ENCODE measurements at regions not wholly inside any gene's neighbourhood (a gene's known extent, or its start where the extent isn't known, plus 50 kb on each side); places are given as distances from the start of the nearest gene placed in this dataset.

- no peak for TF ChIP-seq CTCF (IDR thresholded peaks at IDR 0.05)
- Histone ChIP-seq H3K4me1 (peaks cover 7% of the 10 kb centered on the region), H3K27me3 (ENCODE audit: low read depth) (peaks cover 4% of the 10 kb centered on the region), H3K4me3 (no peak overlapping the region), H3K27ac (no peak overlapping the region), H3K36me3 (no peaks in the 10 kb centered on the region), H3K9me3 (no peaks in the 10 kb centered on the region)
- intact Hi-C loops (cut with DNase I) = no loop called here
- DNase-seq (no peak), ATAC-seq (peak in 1 of 2 donors; percentile 47)
These were observed 50.2 kb upstream of the CCND2 start for GRCh38 chr12:4223273-4223845.

DNA sequence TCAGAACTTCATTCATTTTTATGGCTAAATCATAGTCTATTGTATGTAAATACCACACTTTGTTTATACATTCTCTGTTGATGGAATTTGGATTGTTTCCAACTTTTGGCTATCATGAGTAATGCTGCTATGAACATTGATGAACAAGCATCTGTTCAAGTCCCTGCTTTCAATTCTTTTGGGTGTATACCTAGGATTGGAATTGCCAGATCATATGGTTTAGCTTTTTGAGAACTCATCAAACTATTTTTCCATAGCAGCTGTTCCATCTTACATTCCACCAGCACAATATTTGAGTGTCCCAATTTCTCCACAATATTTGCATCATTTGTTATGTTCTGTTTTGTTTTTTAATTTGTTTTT, 52.3 kb upstream of the CCND2 start:
- ATAC-seq = no peak
- no peaks in the 10 kb centered on the region for H3K9me3 ChIP-seq

GRCh38 chr12:4220536-4221257, 52.9 kb upstream of the CCND2 start:
- H3K27ac ChIP-seq = no peak overlapping the region
- intact Hi-C loops (cut with DNase I) = no loop called here
- DNase-seq (no peak), ATAC-seq (no peak)
- H3K4me1 ChIP-seq = peaks cover 7% of the 10 kb centered on the region
- H3K4me3 ChIP-seq = no peak overlapping the region
- H3K9me3 ChIP-seq = no peaks in the 10 kb centered on the region
- TF ChIP-seq CTCF (IDR thresholded peaks at IDR 0.05) = no peak
- peaks cover 4% of the 10 kb centered on the region for H3K27me3 ChIP-seq (ENCODE audit: low read depth)
- no peaks in the 10 kb centered on the region for H3K36me3 ChIP-seq

More for the DNA sequence above, 52.3 kb upstream of the CCND2 start:
- Histone ChIP-seq H3K4me3 (no peak overlapping the region), H3K27me3 (ENCODE audit: low read depth) (peaks cover 4% of the 10 kb centered on the region), H3K27ac (no peak overlapping the region), H3K4me1 (peaks cover 7% of the 10 kb centered on the region), H3K36me3 (no peaks in the 10 kb centered on the region)
- no peak for TF ChIP-seq CTCF (IDR thresholded peaks at IDR 0.05)
- intact Hi-C loops (cut with DNase I) = no loop called here
- no peak for DNase-seq

- DNase-seq = no peak
- ATAC-seq = peak in 1 of 2 donors; percentile 25
These were observed 56.5 kb upstream of the CCND2 start for GRCh38 chr12:4217091-4217490.

GRCh38 chr12:4216187-4216927, 57.2 kb upstream of the CCND2 start:
- Histone ChIP-seq H3K9me3 (no peaks in the 10 kb centered on the region), H3K4me3 (no peak overlapping the region), H3K27ac (no peak overlapping the region), H3K4me1 (peaks cover 4% of the 10 kb centered on the region), H3K36me3 (no peaks in the 10 kb centered on the region), H3K27me3 (ENCODE audit: low read depth) (peaks cover 4% of the 10 kb centered on the region)
- intact Hi-C loops (cut with DNase I) = no loop called here
- no peak for TF ChIP-seq CTCF (IDR thresholded peaks at IDR 0.05)
- no peak for DNase-seq
- no peak for ATAC-seq

More at GRCh38 chr12:4217091-4217490, 56.5 kb upstream of the CCND2 start:
- Histone ChIP-seq H3K27ac (no peak overlapping the region), H3K4me3 (no peak overlapping the region), H3K27me3 (ENCODE audit: low read depth) (peaks cover 4% of the 10 kb centered on the region), H3K4me1 (peaks cover 4% of the 10 kb centered on the region), H3K36me3 (no peaks in the 10 kb centered on the region), H3K9me3 (no peaks in the 10 kb centered on the region)
- intact Hi-C loops (cut with DNase I) = no loop called here
- TF ChIP-seq CTCF (IDR thresholded peaks at IDR 0.05) = no peak
